GM18858 (cell line): ENCODE measurements at regions not wholly inside any gene's neighbourhood (a gene's known extent, or its start where the extent isn't known, plus 50 kb on each side); places are given as distances from the start of the nearest gene placed in this dataset.

Experiments
- ATAC-seq: cut with Tn5 transposase; IDR thresholded peaks from one replicate; pipeline ENCODE4 v1.9.1; 2021; ENCODE audit not compliant: unreplicated experiment

DNA sequence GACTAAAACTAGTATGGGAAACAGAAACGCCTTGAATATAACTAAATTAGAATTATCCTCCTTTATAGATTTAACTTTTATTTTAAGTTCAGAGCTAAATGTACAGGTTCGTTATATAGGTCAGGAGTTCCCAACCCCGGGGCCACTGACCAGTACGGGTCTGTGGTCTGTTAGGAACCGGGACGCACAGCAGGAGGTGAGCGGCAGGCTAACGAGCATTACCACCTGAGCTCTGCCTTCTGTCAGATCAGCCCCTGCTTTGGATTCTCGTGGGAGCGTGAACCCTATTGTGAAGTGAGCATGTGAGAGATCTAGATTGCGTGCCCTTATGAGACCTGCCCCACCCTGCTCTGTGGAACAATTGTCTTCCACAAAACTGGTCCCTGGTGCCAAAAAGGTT, 51.0 kb downstream of the FAT4 start:
- ATAC-seq, result no peak

DNA sequence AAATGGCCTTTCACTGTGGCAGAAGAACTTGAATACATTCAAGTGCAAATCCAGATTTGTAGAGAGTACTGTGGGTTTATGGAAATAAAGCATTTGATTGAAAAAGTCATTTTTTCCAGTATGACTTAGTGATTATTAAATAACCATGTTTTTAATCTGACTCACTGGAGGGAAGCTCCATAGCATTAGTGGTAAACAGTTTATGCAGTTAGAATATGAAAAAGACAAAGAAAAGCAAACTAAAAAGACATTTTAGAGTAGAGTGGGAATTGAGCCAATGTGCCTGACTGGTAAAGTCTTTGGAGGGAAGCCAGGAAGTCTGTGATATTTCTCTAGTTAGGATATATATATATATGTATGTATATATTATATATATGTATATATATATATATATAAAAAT, 53.4 kb downstream of the FAT4 start:
- no peak for ATAC-seq

DNA sequence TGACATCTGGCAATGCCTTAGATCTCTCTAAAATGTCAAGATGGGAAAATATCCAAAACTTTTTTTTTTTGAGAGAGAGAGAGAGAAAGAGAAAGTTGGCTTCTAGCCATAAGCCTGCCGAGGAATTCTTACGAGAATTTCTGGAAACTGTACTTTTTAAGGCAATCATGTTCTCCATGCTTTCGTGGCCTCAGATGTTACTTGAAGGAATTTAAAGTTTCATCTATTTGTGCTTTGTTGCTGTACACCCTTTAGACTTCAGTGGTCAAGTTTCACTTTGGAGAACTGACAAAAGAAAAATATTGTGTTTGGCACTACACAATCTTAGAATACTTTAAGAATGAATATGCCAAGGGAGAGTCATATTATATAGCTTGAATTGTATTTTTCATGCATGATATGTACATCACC, 53.9 kb downstream of the FAT4 start:
- ATAC-seq, result no peak

DNA sequence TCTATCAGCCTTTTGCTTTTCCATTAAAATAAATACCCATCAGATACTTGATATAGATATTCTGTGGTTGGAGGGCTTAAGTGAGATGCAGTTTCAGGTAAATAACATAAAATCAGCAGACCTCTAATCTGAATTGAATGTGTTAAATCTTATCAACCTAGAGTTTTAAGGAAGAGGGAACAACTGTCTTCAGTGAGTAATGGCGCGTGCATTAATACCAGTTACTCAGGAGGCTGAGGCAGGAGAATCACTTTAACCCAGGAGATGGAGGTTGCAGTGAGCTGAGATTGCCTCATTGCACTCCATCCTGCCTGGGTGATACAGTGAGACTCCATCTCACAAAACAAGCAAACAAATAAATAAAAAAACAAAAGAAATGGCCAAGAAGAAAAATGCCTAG, 54.3 kb downstream of the FAT4 start:
- ATAC-seq, result no peak

DNA sequence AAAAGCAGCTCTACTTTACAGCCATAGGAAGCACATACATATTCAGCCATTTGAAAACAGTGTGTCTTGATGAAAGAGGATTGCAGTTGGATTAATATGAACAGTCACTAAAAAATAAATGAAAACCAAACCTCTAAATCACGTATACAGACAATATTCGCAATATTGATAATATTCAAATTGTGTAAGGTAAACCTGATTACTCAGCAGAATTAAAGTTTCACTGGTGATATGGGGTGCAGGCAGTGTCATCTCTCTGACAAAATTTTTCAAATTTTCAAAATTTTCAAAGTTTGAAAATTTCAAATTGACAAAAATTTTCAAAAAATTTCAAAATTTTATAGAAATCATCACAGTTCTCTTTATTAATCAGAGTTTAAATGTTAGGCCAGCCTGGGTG, 55.7 kb downstream of the FAT4 start:
- no peak for ATAC-seq

DNA sequence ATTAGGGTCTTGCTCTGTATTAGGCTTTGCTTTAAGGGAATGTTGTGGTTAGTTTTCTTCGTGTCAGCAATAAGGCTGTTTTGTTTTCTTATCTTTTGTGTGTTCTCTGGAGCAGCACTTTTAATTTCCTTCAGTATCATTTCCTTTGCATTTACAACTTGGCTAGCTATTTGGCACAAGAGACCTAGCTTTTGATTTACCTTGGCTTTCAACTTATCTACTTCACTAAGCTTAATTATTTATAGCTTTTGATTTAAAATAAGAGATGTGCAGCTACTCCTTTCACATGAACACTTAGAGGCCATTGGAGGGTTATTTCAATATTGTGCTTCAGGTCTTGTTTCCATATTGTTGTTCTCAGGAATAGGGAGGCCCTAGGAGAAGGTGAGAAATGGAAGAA, 68.2 kb downstream of the FAT4 start:
- no peak for ATAC-seq

DNA sequence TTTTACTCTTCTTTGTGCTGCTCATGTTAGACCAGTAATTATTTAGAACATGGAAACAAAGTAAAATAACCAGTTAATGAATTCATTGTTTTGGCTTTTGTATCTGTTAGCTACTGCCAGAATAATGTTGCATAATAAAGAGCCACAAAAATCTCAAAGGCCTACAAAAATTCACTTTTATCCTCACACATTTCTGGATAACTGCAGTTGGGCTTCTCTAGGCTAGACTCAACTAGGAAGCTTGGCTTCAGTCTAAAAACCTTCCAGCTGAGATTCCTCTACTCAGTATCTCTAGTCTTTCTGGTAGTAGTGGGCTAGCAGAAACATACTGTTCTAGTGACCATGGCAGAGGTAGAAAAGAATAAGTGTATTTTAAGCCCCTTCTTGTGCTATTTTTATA, 73.0 kb downstream of the FAT4 start:
- ATAC-seq, result no peak

DNA sequence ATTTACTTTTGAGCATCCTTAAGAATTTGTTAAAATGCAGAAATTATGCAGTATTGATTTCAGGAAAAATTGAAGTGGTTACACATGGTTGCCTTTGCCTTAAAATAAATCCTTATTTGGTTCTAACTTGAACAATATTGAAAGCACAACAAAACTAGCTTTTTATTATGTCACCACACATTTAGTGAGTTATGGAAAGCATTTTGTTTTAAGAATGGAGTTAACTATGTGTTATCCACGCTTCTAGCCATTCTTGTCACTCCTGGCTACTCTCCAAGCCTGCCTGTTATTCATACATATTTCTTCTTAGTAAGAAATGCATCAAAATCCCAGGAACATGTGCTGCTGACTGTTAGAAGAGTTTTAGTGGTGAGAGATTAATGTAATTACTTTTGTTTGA, 73.9 kb downstream of the FAT4 start:
- no peak for ATAC-seq

DNA sequence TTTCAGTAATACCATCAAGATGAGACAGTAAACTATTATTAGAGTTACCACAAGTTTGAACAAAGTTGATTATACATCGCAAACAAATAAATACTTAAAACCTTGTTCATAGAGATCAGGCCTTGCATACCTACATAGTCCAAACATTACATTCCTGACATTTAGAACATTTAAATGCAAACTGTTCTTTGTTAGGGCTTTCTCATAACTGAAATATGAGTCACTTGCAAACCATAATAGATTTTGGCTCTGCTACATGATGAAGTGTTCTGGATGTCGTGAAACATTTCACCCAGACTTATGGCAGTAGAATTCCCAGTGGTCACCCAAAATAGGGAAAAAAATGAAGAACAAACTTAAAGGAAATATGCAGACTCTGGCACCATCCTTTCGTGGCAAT, 75.0 kb downstream of the FAT4 start:
- no peak for ATAC-seq

DNA sequence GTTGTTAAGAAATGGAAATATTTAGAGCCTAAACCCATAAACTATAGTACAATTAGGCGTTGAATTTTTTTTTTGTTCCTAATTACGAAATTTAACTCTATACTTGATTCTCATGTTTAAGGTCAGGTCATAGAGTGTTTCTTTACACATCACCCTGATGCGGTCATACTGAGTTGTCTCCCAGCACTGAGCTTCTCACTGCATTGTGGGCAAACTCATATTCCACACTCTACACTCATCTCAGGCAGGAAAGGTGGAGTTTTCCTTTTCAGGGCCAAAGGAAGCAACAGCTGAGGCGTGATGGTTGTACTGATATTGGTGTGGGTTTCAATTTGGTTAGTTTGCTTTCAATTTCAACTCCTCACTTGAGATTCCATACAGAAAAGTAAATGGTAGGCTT, 75.4 kb downstream of the FAT4 start:
- no peak for ATAC-seq

DNA sequence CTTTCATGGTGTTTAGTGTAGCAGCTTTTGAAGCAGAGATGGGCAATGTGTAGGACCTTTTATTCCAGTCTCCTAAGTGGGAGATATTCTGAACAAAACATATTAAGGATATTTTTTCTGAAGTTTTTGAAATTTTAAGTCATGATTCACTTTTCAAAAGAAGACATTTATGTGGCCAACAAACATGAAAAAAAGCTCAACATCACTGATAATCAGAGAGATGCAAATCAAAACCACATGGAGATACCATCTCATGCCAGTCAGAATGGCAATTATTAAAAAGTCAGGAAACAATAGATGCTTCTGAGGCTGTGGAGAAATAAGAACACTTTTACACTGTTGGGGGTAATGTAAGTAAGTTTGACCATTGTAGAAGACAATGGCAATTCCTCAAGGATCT, 76.0 kb downstream of the FAT4 start:
- ATAC-seq, result no peak

DNA sequence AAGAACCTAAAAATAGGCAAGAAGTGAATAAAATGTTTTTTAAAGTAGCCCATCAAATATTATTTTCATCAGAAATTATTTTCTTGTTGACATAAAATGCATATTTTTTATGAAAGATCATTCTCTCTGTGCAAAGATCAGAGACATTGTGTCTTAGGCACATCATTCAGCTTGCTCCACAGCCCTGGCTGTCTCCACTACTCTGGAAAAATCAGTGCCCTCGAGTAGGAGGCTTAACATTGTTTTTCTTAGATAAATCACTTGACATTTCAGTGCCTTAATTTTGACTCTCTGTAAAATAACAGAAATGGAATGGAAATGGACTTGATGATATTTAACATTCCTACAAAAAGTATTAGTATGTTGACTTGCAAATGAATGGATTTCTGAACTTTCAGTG, 77.9 kb downstream of the FAT4 start:
- ATAC-seq, result no peak

DNA sequence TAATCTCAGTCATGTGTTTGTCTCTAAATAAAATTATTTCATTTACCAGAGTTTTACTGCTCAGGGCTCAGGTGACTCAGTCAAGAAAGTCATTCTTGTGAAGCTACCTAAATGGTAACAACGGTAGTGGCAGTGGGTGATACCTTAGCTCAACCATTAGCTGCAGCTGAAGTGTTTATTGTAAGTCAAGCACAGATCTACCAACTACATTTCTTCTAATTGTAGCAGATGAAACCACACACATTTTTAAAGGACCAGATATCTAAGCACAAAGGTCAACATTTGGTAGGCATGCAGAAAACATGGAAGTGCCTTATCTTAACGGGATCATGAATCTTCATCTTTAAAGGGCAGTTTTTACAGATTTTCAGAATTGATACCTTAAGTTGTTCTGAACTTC, 79.1 kb downstream of the FAT4 start:
- ATAC-seq, result no peak

DNA sequence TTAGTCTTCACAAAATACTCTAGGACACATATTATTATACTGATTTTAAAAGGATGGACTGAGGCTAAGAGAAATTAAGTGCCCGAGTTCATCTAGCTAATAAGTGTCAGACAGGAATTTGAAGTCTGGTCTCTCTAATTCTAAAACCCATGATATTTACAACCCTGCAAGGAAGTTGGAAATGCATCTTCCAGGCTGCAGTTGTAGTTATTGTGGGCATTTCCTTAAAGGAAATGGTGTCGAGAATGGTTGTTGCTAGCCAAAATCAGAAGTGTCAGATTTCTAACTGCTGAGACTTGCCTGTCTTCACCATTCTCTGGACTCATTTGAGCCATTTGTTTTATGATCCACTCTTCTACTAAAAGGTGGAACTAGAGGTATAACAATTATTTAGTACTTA, 82.5 kb downstream of the FAT4 start:
- no peak for ATAC-seq

DNA sequence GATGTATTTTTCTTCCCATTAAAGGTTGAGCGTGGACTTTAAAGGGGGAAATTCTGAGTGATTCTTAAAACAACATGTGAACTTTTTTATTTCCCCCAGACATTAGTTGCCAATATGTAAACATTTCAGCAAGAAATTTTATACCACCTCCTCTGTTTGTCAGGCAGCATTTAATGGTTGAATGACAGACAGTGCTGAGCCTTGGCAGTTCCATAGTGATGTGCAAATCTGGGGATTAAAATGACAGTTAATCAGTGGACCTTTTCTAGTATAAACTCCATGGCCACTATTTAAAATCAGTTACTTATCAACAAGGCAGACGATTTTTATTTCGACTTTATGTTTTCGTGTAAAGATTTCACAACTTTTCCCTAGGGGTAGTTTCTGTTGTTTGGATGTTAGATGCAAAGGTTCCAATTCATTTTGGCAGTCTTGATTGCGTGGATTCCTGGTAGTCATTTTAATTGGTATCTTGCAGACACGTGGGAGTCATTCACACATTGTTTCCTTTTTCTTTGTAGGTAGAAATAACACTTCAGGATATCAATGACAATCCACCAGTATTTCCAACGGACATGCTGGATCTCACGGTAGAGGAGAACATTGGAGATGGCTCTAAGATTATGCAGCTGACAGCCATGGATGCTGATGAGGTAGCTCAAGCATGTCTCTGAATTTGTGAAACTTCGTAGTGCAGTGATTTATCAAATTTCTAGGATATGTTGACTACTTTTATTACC, 83.7 kb downstream of the FAT4 start:
- ATAC-seq, result no peak

DNA sequence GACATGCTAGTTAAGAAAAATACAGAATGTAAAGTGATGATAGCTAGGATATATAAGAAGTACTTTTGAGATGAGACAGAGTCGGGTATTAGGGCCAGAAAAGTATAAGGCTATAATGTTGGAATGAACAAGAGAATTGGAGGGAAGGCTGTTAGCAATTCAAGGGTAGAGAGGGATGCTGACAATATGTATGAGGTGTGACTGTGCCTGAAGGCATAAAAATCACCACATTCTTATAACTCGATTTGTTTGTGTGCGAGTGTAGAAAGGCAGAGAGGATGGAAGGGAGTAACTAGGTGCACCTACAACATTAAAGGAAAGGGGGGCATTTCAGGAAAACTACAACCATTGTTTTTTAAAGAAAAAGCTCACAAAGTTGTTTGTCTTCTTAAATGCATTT, 86.0 kb downstream of the FAT4 start:
- ATAC-seq, result no peak

DNA sequence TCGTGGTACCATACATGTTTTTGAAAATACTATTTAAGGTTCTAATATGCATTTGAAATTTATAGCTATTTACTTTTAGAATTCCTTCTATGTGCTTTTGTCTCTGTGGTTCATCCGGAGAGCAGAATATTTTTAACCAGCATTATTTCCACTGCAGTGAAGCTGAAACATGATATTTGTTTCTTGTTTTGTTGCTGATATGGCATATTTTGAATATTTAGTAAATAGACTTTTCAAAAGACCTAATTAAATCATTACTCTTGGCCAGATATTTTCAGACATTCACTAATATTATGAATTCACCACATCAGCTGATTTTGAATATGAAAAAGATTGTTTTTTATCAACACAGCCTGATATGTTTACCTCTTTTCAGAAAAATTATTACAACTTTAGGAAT, 87.0 kb downstream of the FAT4 start:
- no peak for ATAC-seq

DNA sequence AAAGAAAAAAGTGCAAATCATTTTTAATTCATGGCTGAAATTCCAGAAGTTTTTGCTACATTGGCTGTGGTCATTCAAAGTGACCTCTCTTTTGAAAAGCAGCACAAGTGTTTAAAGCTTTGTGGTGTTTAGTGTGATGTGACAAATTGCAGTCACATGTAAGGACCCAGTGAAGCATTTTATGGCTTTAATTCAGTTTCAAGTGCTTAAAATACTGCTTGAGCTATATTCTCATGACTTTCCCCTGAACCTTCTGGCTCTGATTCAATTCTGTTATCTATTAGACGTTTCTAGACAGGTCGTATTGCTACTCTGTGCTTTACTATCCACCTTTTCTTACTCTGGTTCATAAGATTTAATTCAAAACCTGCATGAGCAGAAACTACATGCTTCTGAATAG, 105.8 kb downstream of the FAT4 start:
- ATAC-seq, result no peak

DNA sequence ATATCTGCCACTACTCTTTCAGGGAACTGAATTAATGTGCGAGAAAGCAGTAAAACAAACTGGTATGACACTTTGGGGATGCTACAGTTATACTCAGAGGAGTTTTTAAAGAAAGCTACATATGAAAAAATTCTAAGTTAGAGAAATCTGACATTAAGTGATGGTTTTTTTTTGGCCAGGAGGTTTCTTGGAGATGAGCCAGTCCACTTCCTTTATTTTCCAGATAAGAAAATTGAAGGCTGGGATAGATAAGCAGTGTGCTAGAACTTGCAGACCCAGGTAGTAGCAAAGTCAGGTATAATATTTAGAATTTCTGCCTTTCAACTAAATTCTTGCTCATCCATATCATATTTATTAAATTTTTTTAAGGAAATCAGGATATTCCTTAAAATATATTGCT, 106.8 kb downstream of the FAT4 start:
- no peak for ATAC-seq

DNA sequence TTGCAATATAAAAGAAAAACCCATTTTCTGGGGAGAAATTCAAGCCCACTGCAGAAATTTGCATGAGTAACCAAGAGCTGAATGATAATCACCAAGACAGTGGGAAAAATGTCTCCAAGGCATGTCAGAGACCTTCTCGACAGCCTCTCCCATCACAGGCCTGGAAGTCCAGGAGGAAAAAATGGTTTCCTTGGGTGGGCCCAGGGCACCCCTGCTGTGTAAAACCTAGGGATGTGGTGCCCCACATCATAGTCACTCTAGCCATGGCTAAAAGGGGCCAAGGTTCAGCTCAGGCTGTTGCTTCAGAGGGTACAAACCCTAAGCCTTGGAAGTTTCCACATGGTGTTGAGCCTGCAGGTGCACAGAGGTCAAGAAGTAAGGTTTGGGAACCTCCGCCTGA, 108.4 kb downstream of the FAT4 start:
- ATAC-seq, result no peak

DNA sequence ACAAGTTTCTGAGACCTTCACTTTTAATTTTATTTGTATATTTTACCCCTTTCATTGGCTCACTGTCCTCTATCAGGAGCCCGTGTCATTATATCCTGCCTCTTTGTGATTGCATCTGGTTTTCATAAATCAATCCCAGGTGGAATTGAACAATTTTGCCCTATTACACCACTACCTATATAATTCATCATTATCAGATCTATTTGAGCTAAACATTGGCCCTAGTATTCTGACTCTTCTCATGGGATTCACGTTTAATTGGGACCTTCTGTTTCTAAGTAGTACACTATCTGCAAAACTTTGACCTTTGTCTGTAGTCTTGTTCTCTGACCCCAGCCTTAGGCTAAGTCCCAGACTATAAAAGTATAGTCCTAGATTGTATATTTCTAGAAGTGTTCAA, 114.1 kb downstream of the FAT4 start:
- no peak for ATAC-seq

DNA sequence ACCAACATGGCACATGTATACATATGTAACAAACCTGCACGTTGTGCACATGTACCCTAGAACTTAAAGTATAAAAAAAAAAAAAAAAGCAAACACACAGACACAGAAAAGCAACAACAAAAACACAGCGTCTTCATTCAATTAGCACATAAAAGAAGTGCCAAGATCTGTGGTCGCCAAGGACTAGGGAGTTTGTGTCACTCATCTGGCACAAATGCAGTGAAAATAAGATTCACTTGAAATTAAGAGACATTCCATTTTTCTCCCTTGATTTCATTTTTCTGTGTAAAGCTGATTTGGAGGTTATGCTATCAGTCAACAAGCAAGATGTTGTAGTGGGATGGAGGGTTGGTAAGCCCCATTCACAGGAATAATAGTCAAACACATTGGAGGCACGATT, 115.3 kb downstream of the FAT4 start:
- no peak for ATAC-seq

DNA sequence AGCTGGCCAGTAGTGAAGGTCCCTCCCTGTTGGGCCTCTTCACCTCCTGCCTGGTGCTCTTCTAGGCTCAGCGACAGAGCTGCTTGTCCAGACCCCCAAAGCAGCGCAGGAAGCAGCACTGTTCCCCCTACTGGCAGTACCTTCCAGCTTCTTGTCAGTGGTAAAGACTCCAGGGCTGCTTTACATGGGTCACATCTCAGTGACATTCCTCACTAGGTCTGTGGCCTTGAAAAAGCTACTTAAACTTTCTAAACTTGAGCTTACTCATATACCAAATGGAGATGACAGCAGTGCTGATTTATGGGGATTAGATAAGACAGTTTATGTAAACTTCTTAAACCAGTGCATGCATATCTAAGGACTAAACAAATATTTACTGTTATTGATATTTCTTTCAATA, 117.3 kb downstream of the FAT4 start:
- ATAC-seq, result no peak

DNA sequence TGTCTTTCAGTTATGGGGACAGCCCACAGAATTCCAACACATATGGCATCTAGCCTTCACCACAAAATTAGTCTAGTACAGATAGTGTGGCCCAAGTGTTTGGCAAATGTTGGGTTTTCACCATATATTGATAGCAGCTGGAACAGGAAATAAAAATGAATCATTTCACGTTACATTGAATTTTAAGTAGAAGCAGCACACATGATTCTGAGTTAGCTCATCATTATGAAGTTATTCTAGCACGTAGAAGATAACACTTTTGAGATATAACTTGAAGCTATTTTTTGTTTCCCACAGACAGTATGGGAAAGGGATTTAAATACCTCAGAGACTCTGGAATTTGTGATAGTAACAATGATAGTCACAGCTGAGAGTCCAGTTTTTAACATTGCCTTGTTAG, 118.7 kb downstream of the FAT4 start:
- ATAC-seq, result no peak
